ENCODE measurements at regions not wholly inside any gene's neighbourhood (a gene's known extent, or its start where the extent isn't known, plus 50 kb on each side); places are given as distances from the start of the nearest gene placed in this dataset.

- no peak overlapping the region for H3K18ac ChIP-seq (ENCODE audit: insufficient read length, low read depth, low read length)
- no peak overlapping the region for H3K9ac ChIP-seq (ENCODE audit: extremely low read depth, insufficient read length, low read length)
- no peak for TF ChIP-seq CTCF (conservative IDR thresholded peaks at IDR 0.05)
- H3K79me1 ChIP-seq (ENCODE audit: insufficient read depth, low read depth, low read length, poor library complexity, severe bottlenecking) = no peaks in the 10 kb centered on the region
- H3K9me3 ChIP-seq (ENCODE audit: control insufficient read depth, low read depth, low read length) = no peaks in the 10 kb centered on the region
- no peak overlapping the region for H3K4me2 ChIP-seq (ENCODE audit: insufficient read depth, insufficient read length, low read length)
- no peak overlapping the region for H3K4ac ChIP-seq (ENCODE audit: low read depth, low read length)
- H3K23me2 ChIP-seq (ENCODE audit: insufficient read length, low read depth, low read length, poor library complexity, severe bottlenecking) = no peaks in the 10 kb centered on the region
- H4K5ac ChIP-seq (ENCODE audit: insufficient read length, low read depth, low read length) = no peak overlapping the region
- WGBS (ENCODE audit: extremely low coverage, insufficient read length, low lambda C conversion rate) = no CpG with 5 or more reads among the region's 3 CpGs
- Mint-ChIP-seq H3K9me3 (peaks cover 0 to 3% of the 10 kb centered on the region in 2 experiments; a peak in 4 of 5 replicates), H3K27me3 (ENCODE audit: low read depth) (no peaks in the 10 kb centered on the region), H3K27ac (no peak overlapping the region), H3K4me3 (no peak overlapping the region), H3K4me1 (no peaks in the 10 kb centered on the region), H3K36me3 (ENCODE audit: insufficient read depth in 1 of 3, low read depth in 3 of 3) (0 out of 7 replicates have a peak, but pooled peaks cover 0 to 2% (median 0%) of the 10 kb centered on the region in 3 experiments)
- no peak overlapping the region for H3K14ac ChIP-seq (ENCODE audit: insufficient read depth, low read length)
- H3K79me2 ChIP-seq (ENCODE audit: insufficient read depth, low read length) = no peaks in the 10 kb centered on the region
- no peak overlapping the region for H3K56ac ChIP-seq (ENCODE audit: insufficient read length, low read depth, low read length)
- H2BK15ac ChIP-seq (ENCODE audit: low read depth, low read length) = no peak overlapping the region
- H3K27ac ChIP-seq (ENCODE audit: insufficient read length, low read depth, low read length) = no peak overlapping the region
- no peak overlapping the region for H3K23ac ChIP-seq (ENCODE audit: insufficient read length, low read depth, low read length)
- no peak overlapping the region for H3T11ph ChIP-seq (ENCODE audit: low read length)
- no peak overlapping the region for H2BK12ac ChIP-seq (ENCODE audit: insufficient read length, low read depth, low read length)
- DNase-seq = no peak
- no peak overlapping the region for H2AK5ac ChIP-seq (ENCODE audit: insufficient read length, low read length)
- H4K91ac ChIP-seq (ENCODE audit: insufficient read length, low read depth, low read length) = no peak overlapping the region
- no peak overlapping the region for H2BK20ac ChIP-seq (ENCODE audit: low read depth, low read length, poor library complexity, severe bottlenecking)
- H4K8ac ChIP-seq (replicated peaks; ENCODE audit: insufficient read length, low read depth, low read length) = no peak overlapping the region
- no peak overlapping the region for H2AFZ ChIP-seq (ENCODE audit: low read length)
- no peak overlapping the region for H2BK120ac ChIP-seq (ENCODE audit: low read depth, low read length, poor library complexity, severe bottlenecking)
- H3K27me3 ChIP-seq (ENCODE audit: insufficient read depth, low read length) = no peaks in the 10 kb centered on the region
- no peak overlapping the region for H2BK5ac ChIP-seq (ENCODE audit: insufficient read length, low read length)
- H3K4me1 ChIP-seq (ENCODE audit: insufficient read depth, low read length) = no peaks in the 10 kb centered on the region
- no peaks in the 10 kb centered on the region for H4K20me1 ChIP-seq (ENCODE audit: control insufficient read depth, insufficient read depth, insufficient read length)
Observed at GRCh38 chr2:107290041-107290440, 404.1 kb upstream of the ST6GAL2 start.

Data from H9 (cell line).